ENCODE measurements at regions not wholly inside any gene's neighbourhood (a gene's known extent, or its start where the extent isn't known, plus 50 kb on each side); places are given as distances from the start of the nearest gene placed in this dataset.

- Mint-ChIP-seq H3K4me3 (peak overlapping the region; percentile 76), H3K36me3 (peaks cover 10% of the 10 kb centered on the region), H3K9me3 (peaks cover 2 to 4% of the 10 kb centered on the region in 2 donors), H3K27ac (peak overlapping the region; percentile 58 to 86), H3K4me1 (peaks cover 32 to 49% of the 10 kb centered on the region in 2 donors), H3K27me3 (ENCODE audit: low read depth in 2 of 2) (peaks cover 0 to 3% of the 10 kb centered on the region in 2 donors)
- Histone ChIP-seq H3K27me3 (ENCODE audit: control insufficient read depth, insufficient read depth, low read length) (no peaks in the 10 kb centered on the region), H3K9me3 (ENCODE audit: control insufficient read depth, insufficient read depth, low read length) (peaks cover 4% of the 10 kb centered on the region), H3K27ac (ENCODE audit: low read length) (peak overlapping the region; percentile 81), H3K4me3 (ENCODE audit: low read length) (peak overlapping the region; percentile 0), H3K4me1 (ENCODE audit: control insufficient read depth, insufficient read depth, low read length) (peaks cover 43% of the 10 kb centered on the region), H3K36me3 (ENCODE audit: control insufficient read depth, insufficient read depth, low read length) (no peaks in the 10 kb centered on the region)
- DNase-seq = peak in 1 of 2 donors; percentile 48
- WGBS (ENCODE audit: insufficient coverage) = 30% methylated on average over 10 of the region's 12 CpGs
- TF ChIP-seq CTCF (IDR thresholded peaks at IDR 0.05) = no peak
- intact Hi-C loops (cut with micrococcal nuclease) = loop anchor here (5.0 kb wide), 2 partner anchors 38 to 93 kb away; partner anchors contain the start of gene EZR
- ATAC-seq = peak; percentile 45 to 60 (median 49)
Observed at GRCh38 chr6:158910484-158911440, 89.2 kb downstream of the RSPH3 start.

- H3K27ac ChIP-seq (ENCODE audit: low read length) = peak overlapping the region; percentile 81
Observed at GRCh38 chr6:158909938-158910337, 90.1 kb downstream of the RSPH3 start.

GRCh38 chr6:158908606-158909005 is 89.4 kb upstream of the EZR start:
- Mint-ChIP-seq H3K27me3 (ENCODE audit: low read depth in 2 of 2) (peaks cover 0 to 3% of the 10 kb centered on the region in 2 donors), H3K36me3 (peaks cover 31% of the 10 kb centered on the region), H3K27ac (no peak overlapping the region), H3K4me3 (no peak overlapping the region), H3K4me1 (peaks cover 32 to 34% of the 10 kb centered on the region in 2 donors), H3K9me3 (peaks cover 7 to 15% of the 10 kb centered on the region in 2 donors)
- no peak overlapping the region for H3K27ac ChIP-seq (ENCODE audit: low read length)
- intact Hi-C loops (cut with micrococcal nuclease) = no loop called here
- H3K36me3 ChIP-seq (ENCODE audit: control insufficient read depth, insufficient read depth, low read length) = no peaks in the 10 kb centered on the region
- no peak for TF ChIP-seq CTCF (IDR thresholded peaks at IDR 0.05)
- peaks cover 4% of the 10 kb centered on the region for H3K9me3 ChIP-seq (ENCODE audit: control insufficient read depth, insufficient read depth, low read length)
- no peak overlapping the region for H3K4me3 ChIP-seq (ENCODE audit: low read length)
- DNase-seq = no peak
- no peak for ATAC-seq
- H3K4me1 ChIP-seq (ENCODE audit: control insufficient read depth, insufficient read depth, low read length) = peaks cover 41% of the 10 kb centered on the region
- H3K27me3 ChIP-seq (ENCODE audit: control insufficient read depth, insufficient read depth, low read length) = no peaks in the 10 kb centered on the region
- 86% methylated on average over 1 of the region's 1 CpG for WGBS (ENCODE audit: insufficient coverage)

More at GRCh38 chr6:158909938-158910337, 90.1 kb downstream of the RSPH3 start:
- Mint-ChIP-seq H3K4me1 (peaks cover 32 to 43% of the 10 kb centered on the region in 2 donors), H3K27me3 (ENCODE audit: low read depth in 2 of 2) (peaks cover 0 to 3% of the 10 kb centered on the region in 2 donors), H3K36me3 (peaks cover 18% of the 10 kb centered on the region), H3K27ac (peak overlapping the region; percentile 58 to 86), H3K9me3 (peaks cover 6 to 11% of the 10 kb centered on the region in 2 donors), H3K4me3 (peak overlapping the region; percentile 76)
- intact Hi-C loops (cut with micrococcal nuclease) = loop anchor here (5.0 kb wide), 2 partner anchors 38 to 93 kb away; partner anchors contain the start of gene EZR
- 28% methylated on average over 7 of the region's 13 CpGs for WGBS (ENCODE audit: insufficient coverage)
- H3K36me3 ChIP-seq (ENCODE audit: control insufficient read depth, insufficient read depth, low read length) = no peaks in the 10 kb centered on the region
- no peaks in the 10 kb centered on the region for H3K27me3 ChIP-seq (ENCODE audit: control insufficient read depth, insufficient read depth, low read length)
- TF ChIP-seq CTCF (IDR thresholded peaks at IDR 0.05) = no peak
- peaks cover 43% of the 10 kb centered on the region for H3K4me1 ChIP-seq (ENCODE audit: control insufficient read depth, insufficient read depth, low read length)
- DNase-seq (peak in 1 of 2 donors; percentile 25), ATAC-seq (peak; percentile 65 to 76 (median 74))
- H3K9me3 ChIP-seq (ENCODE audit: control insufficient read depth, insufficient read depth, low read length) = peaks cover 4% of the 10 kb centered on the region
- peak overlapping the region; percentile 0 for H3K4me3 ChIP-seq (ENCODE audit: low read length)
